Aorta (tissue), 5 donors: ENCODE measurements at regions not wholly inside any gene's neighbourhood (a gene's known extent, or its start where the extent isn't known, plus 50 kb on each side); places are given as distances from the start of the nearest gene placed in this dataset.

Source experiments
- ATAC-seq: fragments of 200-7000 bp; cut with Tn5 transposase; one replicate; pipeline ENCODE4 v1.9.1; 2022; ENCODE audit warnings: moderate library complexity; ENCODE audit not compliant: low FRiP score
- DNase-seq, 2 donors: peaks; one replicate each; pipeline ENCODE4 v3.0.0-alpha.2; 2020
- H3K27ac ChIP-seq, 2 donors: one replicate each; pipeline ENCODE4 v1.5.1; 2013; ENCODE audit warnings: low read length in 2 of 2, mild to moderate bottlenecking in 2 of 2, moderate library complexity in 2 of 2, control low read depth in 1 of 2, inconsistent platforms in 1 of 2, low read depth in 1 of 2
- H3K27me3 ChIP-seq, 2 donors: one replicate each; pipeline ENCODE4 v1.6.1; 2013; ENCODE audit warnings: control low read depth in 1 of 2, low read length in 1 of 2, mild to moderate bottlenecking in 1 of 2, moderate library complexity in 1 of 2; ENCODE audit not compliant: insufficient read depth in 2 of 2, control insufficient read depth in 1 of 2
- H3K36me3 ChIP-seq, 2 donors: one replicate each; pipeline ENCODE4 v1.6.1; 2013; ENCODE audit warnings: control low read depth in 1 of 2, low read length in 1 of 2, mild to moderate bottlenecking in 1 of 2; ENCODE audit not compliant: insufficient read depth in 2 of 2, control insufficient read depth in 1 of 2
- H3K4me1 ChIP-seq, 2 donors: one replicate each; pipeline ENCODE4 v1.6.1; 2013; ENCODE audit warnings: low read length in 2 of 2, control low read depth in 1 of 2, mild to moderate bottlenecking in 1 of 2, moderate library complexity in 1 of 2; ENCODE audit not compliant: insufficient read depth in 2 of 2, control insufficient read depth in 1 of 2
- H3K4me3 ChIP-seq, 2 donors: one replicate each; pipeline ENCODE4 v1.5.1; 2013; ENCODE audit warnings: low read length in 2 of 2, control low read depth in 1 of 2, mild to moderate bottlenecking in 1 of 2
- H3K9me3 ChIP-seq: one replicate; pipeline ENCODE4 v1.6.1; 2013; ENCODE audit warnings: mild to moderate bottlenecking, low read length; ENCODE audit not compliant: control insufficient read depth
- WGBS, 2 donors: extraction: QIAGEN DNeasy Blood & Tissue Kit; methylation state at CpG; one replicate each; pipeline ENCODE4 v1.1.7; 2013; 5-methylcytosine and 5-hydroxymethylcytosine counted together
- intact Hi-C, 2 donors: fragments of 100-400 bp; cut with DNase I; formaldehyde crosslinking; loops; one replicate each; pipeline versions ENCODE4 v1.14.2 to v1.15.0; 2022
- donor health status: healthy with polysubstance abuse.
- donor health status: Bipolar disorder and iron deficiency.
- donor health status: DM: no; HTN: no; CAD: no.
- donor health status: DM: no; HTN: no; CAD: no.
- donor health status: DM: yes; HTN: yes; CAD: no.

GRCh38 chr5:173542964-173543363 lies 73.5 kb downstream of the BOD1 start:
- Histone ChIP-seq H3K27me3 (no peaks in the 10 kb centered on the region), H3K9me3 (no peaks in the 10 kb centered on the region), H3K36me3 (no peaks in the 10 kb centered on the region), H3K4me1 (no peaks in the 10 kb centered on the region), H3K4me3 (no peak overlapping the region), H3K27ac (no peak overlapping the region)
- WGBS, 2 donors, result 91 to 95% methylated on average over 9 of the region's 9 CpGs
- no peak for DNase-seq
- intact Hi-C loops, result no loop called here
- no peak for ATAC-seq

- no peak overlapping the region for H3K4me3 ChIP-seq
- H3K27ac ChIP-seq, result no peak overlapping the region
- ATAC-seq (no peak), DNase-seq (no peak)
- no peaks in the 10 kb centered on the region for H3K9me3 ChIP-seq
- H3K36me3 ChIP-seq, result no peaks in the 10 kb centered on the region
- no peaks in the 10 kb centered on the region for H3K4me1 ChIP-seq
- H3K27me3 ChIP-seq, result no peaks in the 10 kb centered on the region
- 91 to 94% methylated on average over 4 of the region's 4 CpGs for WGBS, 2 donors
- intact Hi-C loops, result no loop called here
These were observed 74.3 kb downstream of the BOD1 start for GRCh38 chr5:173542159-173542558.

GRCh38 chr5:173538654-173539053 lies 77.8 kb downstream of the BOD1 start:
- intact Hi-C loops, result no loop called here
- Histone ChIP-seq H3K27me3 (no peaks in the 10 kb centered on the region), H3K4me3 (no peak overlapping the region), H3K27ac (no peak overlapping the region), H3K9me3 (no peaks in the 10 kb centered on the region), H3K4me1 (no peaks in the 10 kb centered on the region), H3K36me3 (no peaks in the 10 kb centered on the region)
- 90 to 94% methylated on average over 1 of the region's 1 CpG for WGBS, 2 donors
- no peak for DNase-seq
- no peak for ATAC-seq

GRCh38 chr5:173538018-173538417 lies 78.4 kb downstream of the BOD1 start:
- Histone ChIP-seq H3K36me3 (no peaks in the 10 kb centered on the region), H3K9me3 (no peaks in the 10 kb centered on the region), H3K27ac (no peak overlapping the region), H3K27me3 (no peaks in the 10 kb centered on the region), H3K4me1 (no peaks in the 10 kb centered on the region), H3K4me3 (no peak overlapping the region)
- intact Hi-C loops, result no loop called here
- DNase-seq (no peak), ATAC-seq (no peak)
- 92 to 93% methylated on average over 6 of the region's 6 CpGs for WGBS, 2 donors

- no peak overlapping the region for H3K27ac ChIP-seq
- ATAC-seq (no peak), DNase-seq (no peak)
- no peaks in the 10 kb centered on the region for H3K9me3 ChIP-seq
- no peak overlapping the region for H3K4me3 ChIP-seq
- no peaks in the 10 kb centered on the region for H3K4me1 ChIP-seq
- 89 to 96% methylated on average over 5 of the region's 5 CpGs for WGBS, 2 donors
- intact Hi-C loops, result no loop called here
- H3K27me3 ChIP-seq, result no peaks in the 10 kb centered on the region
- H3K36me3 ChIP-seq, result no peaks in the 10 kb centered on the region
These were observed 79.2 kb downstream of the BOD1 start for GRCh38 chr5:173537228-173537627.

- 87 to 90% methylated on average over 3 of the region's 3 CpGs for WGBS, 2 donors
- intact Hi-C loops, result no loop called here
These were observed 80.3 kb downstream of the BOD1 start for GRCh38 chr5:173535976-173536639.

GRCh38 chr5:173535166-173535975 lies 81.1 kb downstream of the BOD1 start:
- H3K36me3 ChIP-seq, result no peaks in the 10 kb centered on the region
- no peaks in the 10 kb centered on the region for H3K9me3 ChIP-seq
- ATAC-seq, result no peak
- WGBS, 2 donors, result 92 to 97% methylated on average over 1 of the region's 1 CpG
- no peak overlapping the region for H3K4me3 ChIP-seq
- intact Hi-C loops, result no loop called here
- no peaks in the 10 kb centered on the region for H3K27me3 ChIP-seq
- no peaks in the 10 kb centered on the region for H3K4me1 ChIP-seq
- H3K27ac ChIP-seq, result no peak overlapping the region
- no peak for DNase-seq

More at GRCh38 chr5:173535976-173536639, 80.3 kb downstream of the BOD1 start:
- H3K36me3 ChIP-seq, result no peaks in the 10 kb centered on the region
- DNase-seq (no peak), ATAC-seq (no peak)
- no peaks in the 10 kb centered on the region for H3K4me1 ChIP-seq
- no peak overlapping the region for H3K27ac ChIP-seq
- H3K27me3 ChIP-seq, result no peaks in the 10 kb centered on the region
- no peak overlapping the region for H3K4me3 ChIP-seq
- no peaks in the 10 kb centered on the region for H3K9me3 ChIP-seq

GRCh38 chr5:173534664-173535063 lies 81.8 kb downstream of the BOD1 start:
- no peaks in the 10 kb centered on the region for H3K9me3 ChIP-seq
- no peak overlapping the region for H3K27ac ChIP-seq
- intact Hi-C loops, result no loop called here
- DNase-seq (no peak), ATAC-seq (no peak)
- no peaks in the 10 kb centered on the region for H3K36me3 ChIP-seq
- H3K4me3 ChIP-seq, result no peak overlapping the region
- H3K4me1 ChIP-seq, result no peaks in the 10 kb centered on the region
- no peaks in the 10 kb centered on the region for H3K27me3 ChIP-seq
- 65 to 98% methylated on average over 2 of the region's 2 CpGs for WGBS, 2 donors

GRCh38 chr5:173534031-173534430 lies 82.4 kb downstream of the BOD1 start:
- intact Hi-C loops, result no loop called here
- 34 to 35% methylated on average over 1 of the region's 1 CpG for WGBS, 2 donors
- Histone ChIP-seq H3K36me3 (no peaks in the 10 kb centered on the region), H3K27ac (no peak overlapping the region), H3K4me3 (no peak overlapping the region), H3K9me3 (no peaks in the 10 kb centered on the region), H3K27me3 (no peaks in the 10 kb centered on the region), H3K4me1 (no peaks in the 10 kb centered on the region)
- DNase-seq (no peak), ATAC-seq (no peak)
